GM23248 (cell line): ENCODE measurements at regions not wholly inside any gene's neighbourhood (a gene's known extent, or its start where the extent isn't known, plus 50 kb on each side); places are given as distances from the start of the nearest gene placed in this dataset.

Source experiments
- DNase-seq: peaks from one replicate; pipeline ENCODE4 v3.0.0-alpha.2; 2015
- H2AFZ ChIP-seq: fragments of 200-600 bp; sonication (generic); 2 replicates; pipeline ENCODE4 v1.6.1; 2016; ENCODE audit warnings: antibody characterized with exemption
- H3F3A ChIP-seq: fragments of 200-600 bp; sonication (generic); 2 replicates; pipeline ENCODE4 v1.6.1; 2016; ENCODE audit warnings: mild to moderate bottlenecking, antibody characterized with exemption, mixed run types; ENCODE audit not compliant: insufficient read depth
- H3K27ac ChIP-seq: fragments of 200-600 bp; sonication (generic); 2 replicates; pipeline ENCODE4 v1.5.1; 2016; ENCODE audit warnings: mild to moderate bottlenecking
- H3K27me3 ChIP-seq: fragments of 200-600 bp; sonication (generic); replicated peaks from 2 replicates; pipeline ENCODE4 v1.6.1; 2016; ENCODE audit warnings: mild to moderate bottlenecking; ENCODE audit not compliant: insufficient read depth
- H3K36me3 ChIP-seq: fragments of 200-600 bp; sonication (generic); 2 replicates; pipeline ENCODE4 v1.6.1; 2016; ENCODE audit warnings: low read depth, mild to moderate bottlenecking
- H3K4me1 ChIP-seq: fragments of 200-600 bp; sonication (generic); 2 replicates; pipeline ENCODE4 v1.6.1; 2016; ENCODE audit warnings: mild to moderate bottlenecking; ENCODE audit not compliant: insufficient read depth
- H3K4me2 ChIP-seq: fragments of 200-600 bp; sonication (generic); one replicate; pipeline ENCODE4 v1.6.1; 2016; ENCODE audit warnings: mild to moderate bottlenecking; ENCODE audit not compliant: unreplicated experiment
- H3K4me3 ChIP-seq: fragments of 200-600 bp; sonication (generic); 2 replicates; pipeline ENCODE4 v1.5.1; 2016; ENCODE audit warnings: mild to moderate bottlenecking
- H3K79me2 ChIP-seq: fragments of 200-600 bp; sonication (generic); 2 replicates; pipeline ENCODE4 v1.6.1; 2016; ENCODE audit warnings: mild to moderate bottlenecking; ENCODE audit not compliant: insufficient read depth
- H3K9ac ChIP-seq: fragments of 200-600 bp; sonication (generic); 2 replicates; pipeline ENCODE4 v1.6.1; 2016; ENCODE audit warnings: mild to moderate bottlenecking
- H3K9me2 ChIP-seq: fragments of 200-600 bp; sonication (generic); 2 replicates; pipeline ENCODE4 v1.6.1; 2016; ENCODE audit warnings: mixed run types, mild to moderate bottlenecking, moderate library complexity; ENCODE audit not compliant: insufficient read depth
- H3K9me3 ChIP-seq: fragments of 200-600 bp; sonication (generic); one replicate; pipeline ENCODE4 v1.6.1; 2017; ENCODE audit warnings: low read depth
- H4K20me1 ChIP-seq: fragments of 200-600 bp; sonication (generic); 2 replicates; pipeline ENCODE4 v1.6.0; 2016; ENCODE audit not compliant: insufficient read depth
- EZH2 ChIP-seq: fragments of 200-600 bp; sonication (generic); IDR thresholded peaks from 2 replicates; pipeline ENCODE4 v1.6.1; 2018; ENCODE audit warnings: antibody characterized with exemption, mild to moderate bottlenecking; ENCODE audit not compliant: insufficient read depth, poor library complexity, severe bottlenecking
- EZH2phosphoT487 ChIP-seq: fragments of 200-600 bp; sonication (generic); IDR thresholded peaks from 2 replicates; pipeline ENCODE4 v1.6.1; 2018; ENCODE audit warnings: antibody characterized with exemption, moderate library complexity, mild to moderate bottlenecking, low read depth; ENCODE audit not compliant: insufficient read depth
- WGBS, 2 experiments: methylation state at CpG; one replicate each; pipeline ENCODE4 v1.1.6; 2015 to 2017; ENCODE audit warnings: low lambda C conversion rate in 2 of 2, low coverage in 1 of 2; ENCODE audit errors: missing lambda C conversion rate in 2 of 2; 5-methylcytosine and 5-hydroxymethylcytosine counted together
- in situ Hi-C: fragments of 300-500 bp; cut with MboI; formaldehyde crosslinking; loops from 2 replicates; pipeline ENCODE4 v1.15.0; 2020

DNA sequence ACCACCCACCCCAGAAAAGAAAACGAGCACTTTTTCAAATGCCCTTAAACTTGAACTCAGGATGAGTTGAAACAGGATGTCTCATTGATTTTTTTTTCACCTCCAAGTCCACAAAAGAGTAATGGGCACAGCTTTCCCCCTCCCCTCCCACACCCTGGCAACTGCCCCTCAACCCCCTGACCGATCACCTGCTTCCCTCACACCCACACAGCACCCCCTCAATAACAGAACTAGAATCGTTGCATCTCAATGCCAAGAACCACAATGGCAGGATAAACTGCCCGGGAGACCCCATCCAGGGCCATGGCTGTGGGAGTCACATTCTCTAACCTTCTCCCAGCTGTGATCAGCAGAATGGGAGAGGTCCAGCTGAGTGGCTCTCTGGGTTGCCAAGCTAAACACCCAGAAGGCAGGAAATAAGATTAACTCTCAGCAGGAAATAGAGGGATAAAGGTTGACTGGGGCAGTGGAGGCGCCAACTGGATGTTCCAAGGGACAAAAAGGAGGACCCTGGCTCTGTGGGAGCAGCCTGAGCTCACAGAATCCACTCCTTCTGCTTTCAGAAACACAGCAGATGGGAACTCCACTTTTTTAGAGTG is 128.0 kb upstream of the SDK2 start:
- in situ Hi-C loops = no loop called here
- no peaks in the 10 kb centered on the region for H3K4me1 ChIP-seq
- TF ChIP-seq EZH2phosphoT487 (no peak), EZH2 (no peak)
- H4K20me1 ChIP-seq = no peaks in the 10 kb centered on the region
- WGBS, 2 experiments = 46 to 48% methylated on average over 5 of the region's 5 CpGs
- no peaks in the 10 kb centered on the region for H3K36me3 ChIP-seq
- DNase-seq = no peak
- no peaks in the 10 kb centered on the region for H3K79me2 ChIP-seq
- H3K9me2 ChIP-seq = no peaks in the 10 kb centered on the region
- H3K4me2 ChIP-seq = no peak overlapping the region
- no peak overlapping the region for H2AFZ ChIP-seq
- H3K9me3 ChIP-seq = no peaks in the 10 kb centered on the region
- H3K27me3 ChIP-seq = peaks cover 17% of the 10 kb centered on the region
- H3K27ac ChIP-seq = no peak overlapping the region
- no peaks in the 10 kb centered on the region for H3F3A ChIP-seq
- no peak overlapping the region for H3K4me3 ChIP-seq
- no peak overlapping the region for H3K9ac ChIP-seq

DNA sequence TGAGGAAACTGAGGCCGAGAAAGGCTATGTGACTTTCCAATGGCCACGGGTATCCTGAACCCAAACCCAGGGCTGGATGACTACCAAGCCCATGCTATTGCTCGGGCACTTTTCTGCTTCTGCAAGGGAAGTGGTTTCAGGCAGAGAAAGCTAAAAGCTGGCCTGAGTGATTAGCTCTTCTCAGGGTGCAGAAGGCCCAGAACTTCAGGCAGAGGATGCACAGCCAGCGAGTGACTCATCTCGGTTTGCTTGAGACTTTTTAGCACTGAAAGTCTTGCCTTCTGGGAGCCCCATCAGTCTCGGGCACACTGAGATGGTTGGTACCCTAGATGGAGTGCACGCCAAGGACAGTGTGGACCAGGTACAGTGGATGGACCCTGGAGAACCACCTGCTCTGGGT is 129.5 kb upstream of the SDK2 start:
- H3K27me3 ChIP-seq = peaks cover 26% of the 10 kb centered on the region
- DNase-seq = peak; percentile 57
- no peaks in the 10 kb centered on the region for H3K4me1 ChIP-seq
- H3K4me2 ChIP-seq = no peak overlapping the region
- no peak overlapping the region for H3K9ac ChIP-seq
- 17% methylated on average over 7 of the region's 7 CpGs for WGBS, 2 experiments
- in situ Hi-C loops = no loop called here
- no peaks in the 10 kb centered on the region for H3K36me3 ChIP-seq
- TF ChIP-seq EZH2 (no peak), EZH2phosphoT487 (no peak)
- H4K20me1 ChIP-seq = no peaks in the 10 kb centered on the region
- no peaks in the 10 kb centered on the region for H3K9me3 ChIP-seq
- no peak overlapping the region for H3K27ac ChIP-seq
- no peak overlapping the region for H3K4me3 ChIP-seq
- no peaks in the 10 kb centered on the region for H3K9me2 ChIP-seq
- no peaks in the 10 kb centered on the region for H3K79me2 ChIP-seq
- H3F3A ChIP-seq = no peaks in the 10 kb centered on the region
- H2AFZ ChIP-seq = no peak overlapping the region

DNA sequence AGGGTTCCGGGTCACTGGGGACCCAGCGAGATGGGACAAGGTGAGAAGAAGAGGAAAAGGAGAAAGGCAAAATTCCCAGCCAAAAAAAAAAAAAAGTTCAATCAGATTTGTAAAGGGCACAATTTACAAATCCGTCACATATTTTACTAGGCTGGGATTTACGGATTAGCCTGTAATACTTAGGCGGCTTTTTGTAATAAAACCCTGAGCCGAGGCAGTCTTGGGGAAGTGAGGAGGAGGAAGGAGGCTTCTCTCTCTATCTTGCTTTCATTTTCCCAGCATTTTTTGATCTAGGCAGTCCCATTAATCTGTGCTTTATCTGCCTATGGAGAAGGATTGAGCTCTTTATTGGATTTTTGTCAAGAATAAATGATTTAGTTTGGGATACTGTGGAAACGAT is 130.6 kb upstream of the SDK2 start:
- Histone ChIP-seq H3K4me1 (no peaks in the 10 kb centered on the region), H4K20me1 (no peaks in the 10 kb centered on the region), H3K4me3 (no peak overlapping the region), H2AFZ (no peak overlapping the region), H3K79me2 (no peaks in the 10 kb centered on the region), H3K4me2 (no peak overlapping the region), H3K36me3 (no peaks in the 10 kb centered on the region), H3K9me3 (no peaks in the 10 kb centered on the region), H3K9ac (no peak overlapping the region), H3K27ac (no peak overlapping the region), H3K9me2 (no peaks in the 10 kb centered on the region), H3K27me3 (peaks cover 26% of the 10 kb centered on the region), H3F3A (no peaks in the 10 kb centered on the region)
- in situ Hi-C loops = no loop called here
- DNase-seq = no peak
- WGBS, 2 experiments = 65 to 72% methylated on average over 7 of the region's 7 CpGs
- no peak for TF ChIP-seq EZH2
- no peak for TF ChIP-seq EZH2phosphoT487

GRCh38 chr17:73776351-73777130 is 132.3 kb upstream of the SDK2 start:
- H4K20me1 ChIP-seq = no peaks in the 10 kb centered on the region
- no peak overlapping the region for H2AFZ ChIP-seq
- DNase-seq = no peak
- no peaks in the 10 kb centered on the region for H3K79me2 ChIP-seq
- no peaks in the 10 kb centered on the region for H3F3A ChIP-seq
- 17 to 20% methylated on average over 21 of the region's 21 CpGs for WGBS, 2 experiments
- TF ChIP-seq EZH2 = no peak
- TF ChIP-seq EZH2phosphoT487 = no peak
- no peaks in the 10 kb centered on the region for H3K36me3 ChIP-seq
- H3K9ac ChIP-seq = no peak overlapping the region
- no peak overlapping the region for H3K4me2 ChIP-seq
- no peaks in the 10 kb centered on the region for H3K9me3 ChIP-seq
- H3K27ac ChIP-seq = no peak overlapping the region
- H3K27me3 ChIP-seq = peaks cover 34% of the 10 kb centered on the region
- in situ Hi-C loops = no loop called here
- no peaks in the 10 kb centered on the region for H3K4me1 ChIP-seq
- no peak overlapping the region for H3K4me3 ChIP-seq
- H3K9me2 ChIP-seq = no peaks in the 10 kb centered on the region

DNA sequence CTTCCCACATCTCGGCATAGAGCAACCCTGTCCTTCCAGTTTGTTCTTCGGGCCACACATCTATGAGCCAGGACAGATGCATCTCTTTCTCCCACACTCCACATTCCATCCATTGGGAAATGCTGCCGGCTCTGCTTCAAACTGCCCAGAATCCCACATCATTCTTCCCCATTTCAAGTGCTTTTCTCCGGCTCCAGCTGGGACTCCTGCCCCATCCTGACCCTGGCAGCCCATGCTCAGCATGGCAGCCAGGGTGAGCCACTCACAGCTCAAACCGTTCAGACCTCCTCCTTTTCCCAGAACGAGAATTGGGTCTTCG is 132.8 kb upstream of the SDK2 start:
- DNase-seq = peak; percentile 7
- WGBS, 2 experiments = 16 to 21% methylated on average over 7 of the region's 7 CpGs
- in situ Hi-C loops = no loop called here

More for the DNA sequence above, 132.8 kb upstream of the SDK2 start:
- Histone ChIP-seq H3K9me2 (no peaks in the 10 kb centered on the region), H3K79me2 (no peaks in the 10 kb centered on the region), H3K27me3 (peaks cover 36% of the 10 kb centered on the region), H3K36me3 (no peaks in the 10 kb centered on the region), H3F3A (no peaks in the 10 kb centered on the region), H3K4me2 (no peak overlapping the region), H3K4me3 (no peak overlapping the region), H3K27ac (no peak overlapping the region), H4K20me1 (no peaks in the 10 kb centered on the region), H3K9me3 (no peaks in the 10 kb centered on the region), H2AFZ (no peak overlapping the region), H3K9ac (no peak overlapping the region), H3K4me1 (no peaks in the 10 kb centered on the region)
- no peak for TF ChIP-seq EZH2phosphoT487
- no peak for TF ChIP-seq EZH2
